ENCODE measurements at regions not wholly inside any gene's neighbourhood (a gene's known extent, or its start where the extent isn't known, plus 50 kb on each side); places are given as distances from the start of the nearest gene placed in this dataset.

DNA sequence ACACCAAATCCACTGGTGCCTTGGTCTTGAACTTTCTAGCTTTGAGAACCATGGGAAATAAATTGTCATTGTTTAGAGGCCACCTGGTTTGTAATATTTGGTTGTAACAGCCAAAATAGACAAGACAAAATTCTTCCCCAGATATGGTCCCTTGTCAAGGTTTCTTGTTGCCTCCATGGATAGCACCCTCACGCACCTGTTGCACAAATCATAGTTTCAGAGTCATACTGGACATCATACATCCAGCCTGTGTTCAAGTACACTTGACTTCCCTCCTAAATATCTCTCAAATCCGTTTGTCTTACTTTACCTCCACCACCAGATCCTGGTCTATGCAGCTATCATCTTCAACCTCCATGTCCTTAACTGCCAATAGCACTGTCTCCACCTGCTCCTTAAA lies 256.7 kb upstream of the IGFBP3 start:
- Histone ChIP-seq H3K27me3 (no peaks in the 10 kb centered on the region), H3K36me3 (no peaks in the 10 kb centered on the region), H3K4me1 (peaks cover 0 to 22% (median 6%) of the 10 kb centered on the region in 9 donors), H3K4me3 (no peak overlapping the region), H3K27ac (no peak overlapping the region), H3K9me3 (peaks cover 0 to 8% (median 0%) of the 10 kb centered on the region in 11 donors)
- TF ChIP-seq CTCF (IDR thresholded peaks at IDR 0.05) = no peak
- 98 to 99% methylated on average over 2 of the region's 2 CpGs for WGBS, 2 donors
- no peak for DNase-seq
- intact Hi-C loops (cut with DNase I) = no loop called here
- ATAC-seq = no peak

DNA sequence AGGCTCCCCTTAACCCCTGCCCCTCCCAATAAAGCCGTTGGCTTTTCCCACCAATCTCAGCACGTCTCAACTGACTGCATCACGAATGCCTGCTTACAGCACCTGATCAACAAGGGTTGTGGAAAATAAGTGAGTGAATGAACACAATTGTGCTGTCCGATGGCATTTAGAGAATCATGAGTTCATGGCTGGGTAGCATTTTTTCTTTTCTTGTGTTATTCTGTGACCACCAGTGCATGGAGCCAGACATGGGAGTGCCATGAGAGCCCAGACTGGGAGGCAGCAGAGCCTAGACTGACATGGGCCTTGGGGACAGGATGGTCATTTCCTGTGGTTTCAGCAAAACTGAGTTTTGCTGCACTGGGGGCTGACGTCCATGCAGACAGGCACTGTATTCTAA lies 254.1 kb upstream of the IGFBP3 start:
- DNase-seq (no peak), ATAC-seq (no peak)
- 75 to 80% methylated on average over 5 of the region's 5 CpGs for WGBS, 2 donors
- Histone ChIP-seq H3K9me3 (no peaks in the 10 kb centered on the region), H3K27ac (no peak overlapping the region), H3K36me3 (no peaks in the 10 kb centered on the region), H3K27me3 (no peaks in the 10 kb centered on the region), H3K4me1 (peaks cover 0 to 22% (median 6%) of the 10 kb centered on the region in 9 donors), H3K4me3 (no peak overlapping the region)
- no peak for TF ChIP-seq CTCF (IDR thresholded peaks at IDR 0.05)
- intact Hi-C loops (cut with DNase I) = no loop called here

DNA sequence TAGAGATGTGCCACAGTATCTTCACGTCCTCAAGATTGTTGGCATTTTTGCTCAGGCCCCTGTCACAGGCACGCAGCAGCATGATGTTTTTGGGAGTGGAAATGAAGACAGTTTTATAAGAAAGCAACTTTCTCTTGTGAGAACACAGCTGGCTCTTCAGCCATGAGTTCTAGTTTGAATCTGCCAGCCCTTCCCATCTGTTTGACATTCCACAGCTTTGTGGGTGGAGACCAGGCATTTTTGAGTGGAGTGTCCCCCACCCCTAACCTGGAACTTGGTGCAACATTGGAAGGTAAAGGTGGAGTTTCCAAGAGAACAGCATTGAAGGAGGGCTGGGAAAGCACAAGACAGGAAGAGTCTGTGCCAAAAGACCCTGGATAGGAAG lies 253.1 kb upstream of the IGFBP3 start:
- intact Hi-C loops (cut with DNase I) = no loop called here
- Histone ChIP-seq H3K4me1 (peaks cover 0 to 21% (median 6%) of the 10 kb centered on the region in 9 donors), H3K27me3 (no peaks in the 10 kb centered on the region), H3K36me3 (no peaks in the 10 kb centered on the region), H3K4me3 (no peak overlapping the region), H3K9me3 (no peaks in the 10 kb centered on the region), H3K27ac (peak overlapping the region in 6 of 10 donors; percentile 33 to 72 (median 52))
- no peak for TF ChIP-seq CTCF (IDR thresholded peaks at IDR 0.05)
- ATAC-seq (peak in 5 of 8 donors; percentile 38 to 56 (median 40)), DNase-seq (no peak)
- WGBS, 2 donors = 28 to 54% methylated on average over 2 of the region's 2 CpGs

GRCh38 chr7:46173476-46174195 lies 252.6 kb upstream of the IGFBP3 start:
- Histone ChIP-seq H3K36me3 (no peaks in the 10 kb centered on the region), H3K27me3 (no peaks in the 10 kb centered on the region), H3K27ac (peak overlapping the region in 6 of 10 donors; percentile 33 to 72 (median 52)), H3K9me3 (no peaks in the 10 kb centered on the region), H3K4me3 (no peak overlapping the region), H3K4me1 (peaks cover 0 to 17% (median 4%) of the 10 kb centered on the region in 9 donors)
- 42 to 51% methylated on average over 14 of the region's 14 CpGs for WGBS, 2 donors
- ATAC-seq (peak; percentile 82 to 98 (median 92)), DNase-seq (peak; percentile 67 to 69)
- intact Hi-C loops (cut with DNase I) = no loop called here
- no peak for TF ChIP-seq CTCF (IDR thresholded peaks at IDR 0.05)
